ENCODE measurements at regions not wholly inside any gene's neighbourhood (a gene's known extent, or its start where the extent isn't known, plus 50 kb on each side); places are given as distances from the start of the nearest gene placed in this dataset.

DNA sequence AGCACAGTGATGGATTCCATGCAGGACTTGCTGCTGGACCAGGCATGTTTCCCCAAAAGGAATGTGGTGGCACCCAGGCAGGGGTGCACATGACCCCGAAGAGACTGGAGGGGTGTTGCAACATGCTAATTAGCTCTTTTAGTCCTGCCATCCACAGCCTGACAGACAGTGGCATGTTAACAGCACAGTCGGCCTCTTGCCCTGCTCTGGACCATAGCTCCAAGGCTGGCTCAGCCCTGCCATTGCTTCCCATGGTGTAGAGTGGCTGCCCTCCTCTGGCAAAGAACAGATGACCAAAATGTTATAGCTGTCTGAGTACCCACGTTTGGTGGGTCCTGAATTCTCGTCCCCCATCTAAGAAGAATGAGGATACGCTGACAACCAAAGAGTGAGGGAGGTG lies 736.4 kb upstream of the PTPRD start:
- no peaks in the 10 kb centered on the region for H3K79me2 ChIP-seq (ENCODE audit: insufficient read depth, low read depth, low read length)
- H3K9me2 ChIP-seq (ENCODE audit: insufficient read depth, low read length): no peaks in the 10 kb centered on the region
- DNase-seq (ENCODE audit: low spot score): no peak
- no peak overlapping the region for H2AFZ ChIP-seq (ENCODE audit: low read length)
- intact Hi-C loops (cut with micrococcal nuclease; ENCODE audit: unreplicated experiment): no loop called here
- H3K27ac ChIP-seq (ENCODE audit: low read depth, low read length, poor library complexity, severe bottlenecking): no peak overlapping the region
- H4K20me1 ChIP-seq (ENCODE audit: insufficient read depth, low read length): no peaks in the 10 kb centered on the region
- no peak overlapping the region for H3K4me3 ChIP-seq (ENCODE audit: low read depth, low read length, poor library complexity, severe bottlenecking)
- no peaks in the 10 kb centered on the region for H3K36me3 ChIP-seq (ENCODE audit: insufficient read depth, low read length)
- POLR2A ChIA-PET: no interaction called here
- BruUV-seq (replicated peaks): no TSS peak
- no peak overlapping the region for H3K4me2 ChIP-seq (ENCODE audit: low read length)
- H3K4me1 ChIP-seq (ENCODE audit: insufficient read depth, low read length, poor library complexity, severe bottlenecking): no peaks in the 10 kb centered on the region
- CTCF ChIA-PET (ENCODE audit: unreplicated experiment): no interaction called here
- TF ChIP-seq, protein P1, sequence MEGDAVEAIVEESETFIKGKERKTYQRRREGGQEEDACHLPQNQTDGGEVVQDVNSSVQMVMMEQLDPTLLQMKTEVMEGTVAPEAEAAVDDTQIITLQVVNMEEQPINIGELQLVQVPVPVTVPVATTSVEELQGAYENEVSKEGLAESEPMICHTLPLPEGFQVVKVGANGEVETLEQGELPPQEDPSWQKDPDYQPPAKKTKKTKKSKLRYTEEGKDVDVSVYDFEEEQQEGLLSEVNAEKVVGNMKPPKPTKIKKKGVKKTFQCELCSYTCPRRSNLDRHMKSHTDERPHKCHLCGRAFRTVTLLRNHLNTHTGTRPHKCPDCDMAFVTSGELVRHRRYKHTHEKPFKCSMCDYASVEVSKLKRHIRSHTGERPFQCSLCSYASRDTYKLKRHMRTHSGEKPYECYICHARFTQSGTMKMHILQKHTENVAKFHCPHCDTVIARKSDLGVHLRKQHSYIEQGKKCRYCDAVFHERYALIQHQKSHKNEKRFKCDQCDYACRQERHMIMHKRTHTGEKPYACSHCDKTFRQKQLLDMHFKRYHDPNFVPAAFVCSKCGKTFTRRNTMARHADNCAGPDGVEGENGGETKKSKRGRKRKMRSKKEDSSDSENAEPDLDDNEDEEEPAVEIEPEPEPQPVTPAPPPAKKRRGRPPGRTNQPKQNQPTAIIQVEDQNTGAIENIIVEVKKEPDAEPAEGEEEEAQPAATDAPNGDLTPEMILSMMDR (conservative IDR thresholded peaks at IDR 0.05; ENCODE audit: low read length): no peak
- no peak for TF ChIP-seq EZH2phosphoT487 (IDR thresholded peaks at IDR 0.05; ENCODE audit: borderline replicate concordance, low read depth, low read length)
- 0 out of 2 replicates have a peak, but pooled peaks cover 6% of the 10 kb centered on the region for H3K9me3 ChIP-seq (ENCODE audit: low read length)

DNA sequence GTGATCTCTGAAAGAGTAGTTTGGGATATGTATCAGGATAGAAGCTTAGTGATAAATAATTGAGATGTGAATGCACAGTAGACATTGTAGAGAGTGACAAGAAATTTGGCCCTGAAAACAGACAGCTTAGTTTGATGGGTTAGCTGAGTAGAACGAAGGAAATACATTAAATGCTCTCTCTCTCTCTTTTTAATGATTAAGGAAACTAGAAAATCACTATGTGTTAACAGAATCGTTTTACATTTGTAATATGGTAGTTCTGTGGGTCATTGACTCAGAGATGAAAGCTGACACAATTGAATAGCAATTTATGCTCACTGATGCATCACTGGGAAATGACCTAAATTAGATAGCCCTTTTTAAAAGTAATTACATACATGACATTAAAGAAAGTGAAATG lies 739.8 kb upstream of the PTPRD start:
- H2AFZ ChIP-seq (ENCODE audit: low read length): no peak overlapping the region
- H3K9me3 ChIP-seq (ENCODE audit: low read length): 0 out of 2 replicates have a peak, but pooled peaks cover 6% of the 10 kb centered on the region
- no peaks in the 10 kb centered on the region for H3K9me2 ChIP-seq (ENCODE audit: insufficient read depth, low read length)
- no peak overlapping the region for H3K27ac ChIP-seq (ENCODE audit: low read depth, low read length, poor library complexity, severe bottlenecking)
- no TSS peak for BruUV-seq (replicated peaks)
- POLR2A ChIA-PET: no interaction called here
- no peaks in the 10 kb centered on the region for H3K79me2 ChIP-seq (ENCODE audit: insufficient read depth, low read depth, low read length)
- CTCF ChIA-PET (ENCODE audit: unreplicated experiment): no interaction called here
- no peaks in the 10 kb centered on the region for H3K4me1 ChIP-seq (ENCODE audit: insufficient read depth, low read length, poor library complexity, severe bottlenecking)
- H4K20me1 ChIP-seq (ENCODE audit: insufficient read depth, low read length): no peaks in the 10 kb centered on the region
- H3K4me2 ChIP-seq (ENCODE audit: low read length): no peak overlapping the region
- TF ChIP-seq EZH2phosphoT487 (IDR thresholded peaks at IDR 0.05; ENCODE audit: borderline replicate concordance, low read depth, low read length): no peak
- TF ChIP-seq, protein P1 (conservative IDR thresholded peaks at IDR 0.05; ENCODE audit: low read length): no peak
- no peak overlapping the region for H3K4me3 ChIP-seq (ENCODE audit: low read depth, low read length, poor library complexity, severe bottlenecking)
- H3K36me3 ChIP-seq (ENCODE audit: insufficient read depth, low read length): no peaks in the 10 kb centered on the region
- intact Hi-C loops (cut with micrococcal nuclease; ENCODE audit: unreplicated experiment): no loop called here
- DNase-seq (ENCODE audit: low spot score): no peak

GRCh38 chr9:11356067-11356466 lies 743.3 kb upstream of the PTPRD start:
- CTCF ChIA-PET (ENCODE audit: unreplicated experiment): no interaction called here
- no TSS peak for BruUV-seq (replicated peaks)

More at GRCh38 chr9:11356067-11356466, 743.3 kb upstream of the PTPRD start:
- intact Hi-C loops (cut with micrococcal nuclease; ENCODE audit: unreplicated experiment): no loop called here
- H4K20me1 ChIP-seq (ENCODE audit: insufficient read depth, low read length): no peaks in the 10 kb centered on the region
- TF ChIP-seq, protein P1 (conservative IDR thresholded peaks at IDR 0.05; ENCODE audit: low read length): no peak
- TF ChIP-seq EZH2phosphoT487 (IDR thresholded peaks at IDR 0.05; ENCODE audit: borderline replicate concordance, low read depth, low read length): no peak
- no peak overlapping the region for H3K27ac ChIP-seq (ENCODE audit: low read depth, low read length, poor library complexity, severe bottlenecking)
- no peaks in the 10 kb centered on the region for H3K79me2 ChIP-seq (ENCODE audit: insufficient read depth, low read depth, low read length)
- no peaks in the 10 kb centered on the region for H3K9me3 ChIP-seq (ENCODE audit: low read length)
- no peak for DNase-seq (ENCODE audit: low spot score)
- no peaks in the 10 kb centered on the region for H3K36me3 ChIP-seq (ENCODE audit: insufficient read depth, low read length)
- H2AFZ ChIP-seq (ENCODE audit: low read length): no peak overlapping the region
- POLR2A ChIA-PET: interaction anchor here (0.6 kb wide), 1 partner anchor 860 kb away, joined by 6 read pairs; no protein-coding TSS in a partner anchor
- H3K4me2 ChIP-seq (ENCODE audit: low read length): no peak overlapping the region
- no peaks in the 10 kb centered on the region for H3K4me1 ChIP-seq (ENCODE audit: insufficient read depth, low read length, poor library complexity, severe bottlenecking)
- H3K9me2 ChIP-seq (ENCODE audit: insufficient read depth, low read length): no peaks in the 10 kb centered on the region
- H3K4me3 ChIP-seq (ENCODE audit: low read depth, low read length, poor library complexity, severe bottlenecking): no peak overlapping the region

All from OCI-LY7 (cell line).